ENCODE measurements at regions not wholly inside any gene's neighbourhood (a gene's known extent, or its start where the extent isn't known, plus 50 kb on each side); places are given as distances from the start of the nearest gene placed in this dataset.
"Not testable (repeated sequence)": the region's sequence is repeated elsewhere in the genome, so short reads cannot be mapped to it uniquely, and the experiment has no call there.

DNA sequence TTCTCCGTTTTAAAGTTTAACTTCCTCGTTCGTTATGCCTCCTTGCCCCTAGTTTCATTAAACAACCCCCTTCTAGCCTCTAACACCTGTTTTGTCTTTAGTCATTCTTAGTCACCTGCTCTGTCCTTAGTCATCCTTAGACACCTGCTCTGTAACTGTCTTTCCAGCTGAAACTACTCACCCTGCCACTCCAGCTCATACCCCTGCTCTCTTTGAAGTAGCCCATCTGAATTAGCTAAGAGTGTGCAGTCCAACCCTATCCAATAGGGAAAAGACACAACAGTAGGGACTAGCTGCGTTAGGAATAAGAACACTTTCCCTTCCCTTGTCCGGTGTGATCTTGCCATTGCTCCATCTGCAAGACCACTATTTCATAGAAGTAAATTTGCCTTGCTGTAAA, 446.5 kb downstream of the CCT8L2 start:
- TF ChIP-seq JUN (CRISPR knock-in tag; IDR thresholded peaks at IDR 0.05); CTCF (IDR thresholded peaks at IDR 0.05); TEAD4 (CRISPR knock-in tag; IDR thresholded peaks at IDR 0.05); USF1 (CRISPR knock-in tag; IDR thresholded peaks at IDR 0.05); MXD4 (CRISPR knock-in tag; IDR thresholded peaks at IDR 0.05; ENCODE audit: borderline replicate concordance); ESRRA (CRISPR knock-in tag; IDR thresholded peaks at IDR 0.05; ENCODE audit: borderline replicate concordance); PREB (CRISPR knock-in tag; IDR thresholded peaks at IDR 0.05; ENCODE audit: borderline replicate concordance); SOX15 (CRISPR knock-in tag; IDR thresholded peaks at IDR 0.05); NFE2L1 (CRISPR knock-in tag; IDR thresholded peaks at IDR 0.05): not testable (repeated sequence)
- TF ChIP-seq, protein P1, sequence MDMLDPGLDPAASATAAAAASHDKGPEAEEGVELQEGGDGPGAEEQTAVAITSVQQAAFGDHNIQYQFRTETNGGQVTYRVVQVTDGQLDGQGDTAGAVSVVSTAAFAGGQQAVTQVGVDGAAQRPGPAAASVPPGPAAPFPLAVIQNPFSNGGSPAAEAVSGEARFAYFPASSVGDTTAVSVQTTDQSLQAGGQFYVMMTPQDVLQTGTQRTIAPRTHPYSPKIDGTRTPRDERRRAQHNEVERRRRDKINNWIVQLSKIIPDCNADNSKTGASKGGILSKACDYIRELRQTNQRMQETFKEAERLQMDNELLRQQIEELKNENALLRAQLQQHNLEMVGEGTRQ (CRISPR knock-in tag; IDR thresholded peaks at IDR 0.05), result not testable (repeated sequence)
